ENCODE measurements at regions not wholly inside any gene's neighbourhood (a gene's known extent, or its start where the extent isn't known, plus 50 kb on each side); places are given as distances from the start of the nearest gene placed in this dataset.

GRCh38 chr13:26111797-26112196 lies 60.0 kb upstream of the SHISA2 start:
- no peak overlapping the region for H3K4me2 ChIP-seq (ENCODE audit: insufficient read depth, low read length)
- BruUV-seq (replicated peaks) = no TSS peak
- WGBS (ENCODE audit: insufficient coverage, low coverage, missing lambda C conversion rate) = 5% methylated on average over 6 of the region's 6 CpGs
- no peak for FAIRE-seq
- no peaks in the 10 kb centered on the region for H3K27me3 ChIP-seq (ENCODE audit: control insufficient read depth in 2 of 2, insufficient read depth in 2 of 2, low read length in 2 of 2)
- H4K20me1 ChIP-seq (replicated peaks; ENCODE audit: control insufficient read depth, insufficient read depth, low read length) = no peaks in the 10 kb centered on the region
- no peaks in the 10 kb centered on the region for H3K9me1 ChIP-seq (ENCODE audit: control insufficient read depth, insufficient read depth, low read length)
- H2AFZ ChIP-seq (ENCODE audit: low read depth, low read length) = no peak overlapping the region
- intact Hi-C loops (cut with micrococcal nuclease) = no loop called here
- H3K27ac ChIP-seq (ENCODE audit: extremely low read depth, low read depth, low read length) = no peak overlapping the region
- ChIA-PET POLR2A (no interaction called here), CTCF (ENCODE audit: low intra/inter-chr PET ratio) (no interaction called here)
- no peaks in the 10 kb centered on the region for H3K36me3 ChIP-seq (ENCODE audit: control insufficient read depth, insufficient read depth, low read length)
- no peaks in the 10 kb centered on the region for H3K79me2 ChIP-seq (ENCODE audit: control insufficient read depth, insufficient read depth, low read length)
- no peak for ATAC-seq
- H3K4me3 ChIP-seq = no peak overlapping the region
- in situ Hi-C loops (cut with MboI) = no loop called here
- no peak overlapping the region for H3K9ac ChIP-seq (ENCODE audit: insufficient read depth in 1 of 2, low read depth in 2 of 2, low read length in 2 of 2)
- H3K4me1 ChIP-seq (replicated peaks in 1 of 2; ENCODE audit: control insufficient read depth in 2 of 2, insufficient read depth in 2 of 2, low read length in 2 of 2) = no peaks in the 10 kb centered on the region
- DNase-seq (ENCODE audit: extremely low read depth in 1 of 4, low spot score in 3 of 4) = no peak
- H3K9me3 ChIP-seq (replicated peaks; ENCODE audit: control insufficient read depth, insufficient read depth, low read depth, low read length) = no peaks in the 10 kb centered on the region
- TF ChIP-seq ZNF311 (CRISPR knock-in tag; IDR thresholded peaks at IDR 0.05) = no peak
- no peak for TF ChIP-seq GATAD2A (IDR thresholded peaks at IDR 0.05)
- TF ChIP-seq ZNF3 (CRISPR knock-in tag; IDR thresholded peaks at IDR 0.05) = no peak
- no peak for TF ChIP-seq ZNF699 (CRISPR knock-in tag; IDR thresholded peaks at IDR 0.05; ENCODE audit: insufficient replicate concordance)
- TF ChIP-seq DDX20 (tag; IDR thresholded peaks at IDR 0.05; ENCODE audit: low read depth) = no peak
- TF ChIP-seq ZNF398 (CRISPR knock-in tag; IDR thresholded peaks at IDR 0.05) = no peak
- no peak for TF ChIP-seq HNRNPUL1 (IDR thresholded peaks at IDR 0.05; ENCODE audit: low read length)
- TF ChIP-seq RFX5 (IDR thresholded peaks at IDR 0.05; ENCODE audit: low read depth, low read length) = no peak
- no peak for TF ChIP-seq HDAC2 (IDR thresholded peaks at IDR 0.05)
- no peak for TF ChIP-seq MGA (IDR thresholded peaks at IDR 0.05)
- no peak for TF ChIP-seq ZFP36 (IDR thresholded peaks at IDR 0.05; ENCODE audit: low read depth, low read length, partially characterized antibody)
- TF ChIP-seq FIP1L1 (IDR thresholded peaks at IDR 0.05; ENCODE audit: low read depth, low read length, poor library complexity, severe bottlenecking) = no peak
